Testis (tissue), 2 donors: ENCODE measurements at regions not wholly inside any gene's neighbourhood (a gene's known extent, or its start where the extent isn't known, plus 50 kb on each side); places are given as distances from the start of the nearest gene placed in this dataset.

ENCODE experiments used
- CTCF ChIP-seq, 3 experiments: fragments of 450-650 bp in 2 of 3; fragments of 200-600 bp in 1 of 3; sonication (generic) in 1 of 3; IDR thresholded peaks; one replicate each; pipeline ENCODE4 v1.5.1; 2016 to 2019; ENCODE audit warnings: antibody characterized with exemption in 3 of 3, mild to moderate bottlenecking in 2 of 3, moderate library complexity in 1 of 3
- POLR2A ChIP-seq: fragments of 450-650 bp; IDR thresholded peaks from one replicate; pipeline ENCODE4 v1.6.1; 2017; ENCODE audit warnings: antibody characterized with exemption, mild to moderate bottlenecking, moderate library complexity

GRCh38 chr7:106170651-106171050 is 58.5 kb upstream of the SYPL1 start:
- no peak for TF ChIP-seq CTCF (IDR thresholded peaks at IDR 0.05)
- no peak for TF ChIP-seq POLR2A
